Skeletal muscle cell (primary cell): ENCODE measurements at regions not wholly inside any gene's neighbourhood (a gene's known extent, or its start where the extent isn't known, plus 50 kb on each side); places are given as distances from the start of the nearest gene placed in this dataset.

Experiments used
- DNase-seq: peaks from one replicate; pipeline ENCODE4 v3.0.0-alpha.2; 2010; ENCODE audit warnings: low read depth
- H3K4me3 ChIP-seq: 2 replicates; pipeline ENCODE4 v1.5.1; 2011; ENCODE audit warnings: low read depth, mild to moderate bottlenecking, control low read depth, low read length, moderate library complexity

- H3K4me3 ChIP-seq = no peak overlapping the region
- no peak for DNase-seq
These were observed 210.5 kb downstream of the LMO4 start for GRCh38 chr1:87539147-87539546.

GRCh38 chr1:87542697-87543096 lies 214.0 kb downstream of the LMO4 start:
- DNase-seq = no peak
- no peak overlapping the region for H3K4me3 ChIP-seq

- no peak for DNase-seq
- H3K4me3 ChIP-seq = no peak overlapping the region
These were observed 221.1 kb downstream of the LMO4 start for GRCh38 chr1:87549738-87550137.

- H3K4me3 ChIP-seq = no peak overlapping the region
These were observed 224.8 kb downstream of the LMO4 start for GRCh38 chr1:87553511-87553910.

GRCh38 chr1:87555366-87555765 lies 226.7 kb downstream of the LMO4 start:
- no peak for DNase-seq
- H3K4me3 ChIP-seq = no peak overlapping the region

More at GRCh38 chr1:87553511-87553910, 224.8 kb downstream of the LMO4 start:
- no peak for DNase-seq

GRCh38 chr1:87556326-87556725 lies 227.6 kb downstream of the LMO4 start:
- H3K4me3 ChIP-seq = no peak overlapping the region
- no peak for DNase-seq

GRCh38 chr1:87558921-87559320 lies 230.2 kb downstream of the LMO4 start:
- no peak overlapping the region for H3K4me3 ChIP-seq
- DNase-seq = no peak

GRCh38 chr1:87560137-87560536 lies 231.5 kb downstream of the LMO4 start:
- DNase-seq = no peak
- H3K4me3 ChIP-seq = no peak overlapping the region

- no peak overlapping the region for H3K4me3 ChIP-seq
- no peak for DNase-seq
These were observed 232.1 kb downstream of the LMO4 start for GRCh38 chr1:87560601-87561360.

- H3K4me3 ChIP-seq = no peak overlapping the region
- DNase-seq = no peak
These were observed 234.5 kb downstream of the LMO4 start for GRCh38 chr1:87563211-87563610.

GRCh38 chr1:87565861-87566260 lies 237.2 kb downstream of the LMO4 start:
- no peak for DNase-seq
- H3K4me3 ChIP-seq = no peak overlapping the region

- no peak overlapping the region for H3K4me3 ChIP-seq
These were observed 239.3 kb downstream of the LMO4 start for GRCh38 chr1:87568005-87568404.

GRCh38 chr1:87568911-87569310 lies 240.2 kb downstream of the LMO4 start:
- DNase-seq = no peak
- H3K4me3 ChIP-seq = no peak overlapping the region

More at GRCh38 chr1:87568005-87568404, 239.3 kb downstream of the LMO4 start:
- no peak for DNase-seq

GRCh38 chr1:87572008-87572407 lies 243.3 kb downstream of the LMO4 start:
- H3K4me3 ChIP-seq = no peak overlapping the region
- no peak for DNase-seq

GRCh38 chr1:87572891-87573290 lies 244.2 kb downstream of the LMO4 start:
- no peak overlapping the region for H3K4me3 ChIP-seq
- no peak for DNase-seq

- DNase-seq = no peak
- no peak overlapping the region for H3K4me3 ChIP-seq
These were observed 246.8 kb downstream of the LMO4 start for GRCh38 chr1:87575528-87575927.

- no peak overlapping the region for H3K4me3 ChIP-seq
- DNase-seq = no peak
These were observed 249.8 kb downstream of the LMO4 start for GRCh38 chr1:87578464-87578863.

GRCh38 chr1:87583459-87583858 lies 254.8 kb downstream of the LMO4 start:
- no peak for DNase-seq
- no peak overlapping the region for H3K4me3 ChIP-seq

GRCh38 chr1:87584586-87584985 lies 255.9 kb downstream of the LMO4 start:
- DNase-seq = no peak
- no peak overlapping the region for H3K4me3 ChIP-seq

GRCh38 chr1:87586501-87586900 lies 257.8 kb downstream of the LMO4 start:
- no peak for DNase-seq

GRCh38 chr1:87588495-87588894 lies 259.8 kb downstream of the LMO4 start:
- H3K4me3 ChIP-seq = no peak overlapping the region
- DNase-seq = peak; percentile 14

More at GRCh38 chr1:87586501-87586900, 257.8 kb downstream of the LMO4 start:
- H3K4me3 ChIP-seq = no peak overlapping the region
